ENCODE measurements at regions not wholly inside any gene's neighbourhood (a gene's known extent, or its start where the extent isn't known, plus 50 kb on each side); places are given as distances from the start of the nearest gene placed in this dataset.

DNA sequence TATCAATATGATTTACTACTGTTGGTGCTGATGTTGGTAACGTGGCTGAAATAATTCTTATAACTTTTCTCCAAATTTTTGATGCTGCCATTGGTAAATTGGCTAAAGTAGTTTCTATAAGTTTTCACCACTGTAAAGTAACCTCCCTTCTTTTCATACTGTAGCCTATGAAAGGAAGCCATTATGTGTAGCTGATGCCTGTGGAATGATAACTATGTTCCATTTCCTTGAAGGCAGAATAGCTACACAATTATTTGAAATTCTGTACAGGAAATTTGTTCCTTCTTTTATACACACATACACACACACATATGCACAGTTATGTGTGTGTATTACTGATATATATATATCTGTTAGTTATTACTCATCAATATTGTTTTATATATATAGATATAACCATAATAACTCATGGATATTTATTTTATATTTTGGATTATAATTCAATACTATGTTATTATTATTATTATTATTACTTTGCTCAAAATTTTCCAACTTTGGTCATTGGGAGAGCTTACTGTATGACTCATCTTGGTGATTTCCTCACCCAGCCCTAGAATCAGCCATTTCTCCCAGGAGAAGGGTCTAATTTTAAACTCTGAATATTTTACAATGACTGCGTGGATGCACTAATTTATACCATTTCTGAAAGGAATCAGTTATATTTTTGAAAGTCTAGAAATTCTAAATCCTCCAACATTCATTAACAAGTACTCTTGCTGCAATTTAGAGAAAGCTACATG is 1677.7 kb downstream of the SUCLG1 start:
- 23% methylated on average over 2 of the region's 2 CpGs for WGBS (ENCODE audit: missing lambda C conversion rate)
- ChIA-PET POLR2A (no interaction called here), CTCF (no interaction called here)
- DNase-seq (ENCODE audit: low read depth in 1 of 2, low spot score in 1 of 2), result no peak
- Histone ChIP-seq H3K9me3 (peaks cover 10% of the 10 kb centered on the region; the same call in 2 of the 3 replicates), H3K4me3 (no peak overlapping the region), H3K27ac (no peak overlapping the region), H3K4me2 (no peak overlapping the region), H3K4me1 (no peaks in the 10 kb centered on the region)
- no peak for ATAC-seq
- no peak for TF ChIP-seq ATOH8 (CRISPR knock-in tag; IDR thresholded peaks at IDR 0.05; ENCODE audit: low read depth)
- FAIRE-seq, result no peak

DNA sequence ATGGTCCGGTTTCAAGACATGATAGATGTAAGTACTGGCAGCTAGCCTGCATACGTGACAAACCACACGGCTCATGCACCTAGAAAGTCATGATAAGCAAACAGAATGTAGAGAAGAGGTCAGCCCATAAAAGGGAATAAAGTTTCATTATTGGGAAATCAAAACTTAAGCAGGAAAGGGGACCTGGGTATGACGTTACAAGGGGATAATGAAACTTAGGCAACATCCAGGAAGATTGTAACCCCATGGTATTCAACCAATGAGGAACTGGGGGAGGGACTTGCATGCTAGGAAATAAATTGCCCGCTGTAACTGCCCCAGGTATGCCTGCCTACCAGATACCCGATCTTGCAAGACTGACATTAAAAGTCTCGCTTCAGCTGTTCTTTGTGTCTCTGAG is 1679.0 kb downstream of the SUCLG1 start:
- ATAC-seq, result no peak
- Histone ChIP-seq H3K27ac (no peak overlapping the region), H3K4me2 (peak overlapping the region; percentile 2; the same call in 1 of the 3 replicates), H3K4me3 (no peak overlapping the region), H3K9me3 (peaks cover 10% of the 10 kb centered on the region; the same call in 2 of the 3 replicates), H3K4me1 (no peaks in the 10 kb centered on the region)
- FAIRE-seq, result no peak
- 26% methylated on average over 7 of the region's 7 CpGs for WGBS (ENCODE audit: missing lambda C conversion rate)
- POLR2A ChIA-PET, result no interaction called here
- peak in 1 of 2 experiments; percentile 35 for DNase-seq (ENCODE audit: low read depth in 1 of 2, low spot score in 1 of 2)
- CTCF ChIA-PET, result interaction anchor here (0.7 kb wide), 1 partner anchor 11 kb away, joined by 3 read pairs; no protein-coding TSS in a partner anchor
- TF ChIP-seq HDAC2 (IDR thresholded peaks at IDR 0.05) (no peak), FOSB (CRISPR knock-in tag; IDR thresholded peaks at IDR 0.05) (no peak), BCL3 (IDR thresholded peaks at IDR 0.05) (no peak), ZC3H11A (IDR thresholded peaks at IDR 0.05) (no peak), SMC3 (IDR thresholded peaks at IDR 0.05) (no peak), JUNB (IDR thresholded peaks at IDR 0.05) (no peak), JUN (IDR thresholded peaks at IDR 0.05) (no peak), RFX5 (IDR thresholded peaks at IDR 0.05) (no peak), SREBF2 (IDR thresholded peaks at IDR 0.05) (no peak), CBX8 (IDR thresholded peaks at IDR 0.05) (no peak), ATOH8 (CRISPR knock-in tag; IDR thresholded peaks at IDR 0.05; ENCODE audit: low read depth) (no peak), POLR2A (IDR thresholded peaks at IDR 0.05; ENCODE audit: low read length) (no peak), FOXS1 (CRISPR knock-in tag; IDR thresholded peaks at IDR 0.05) (no peak), PBX3 (IDR thresholded peaks at IDR 0.05) (no peak), MAFK (IDR thresholded peaks at IDR 0.05; ENCODE audit: partially characterized antibody) (no peak)
- TF ChIP-seq, protein P1, sequence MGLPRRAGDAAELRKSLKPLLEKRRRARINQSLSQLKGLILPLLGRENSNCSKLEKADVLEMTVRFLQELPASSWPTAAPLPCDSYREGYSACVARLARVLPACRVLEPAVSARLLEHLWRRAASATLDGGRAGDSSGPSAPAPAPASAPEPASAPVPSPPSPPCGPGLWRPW (IDR thresholded peaks at IDR 0.05), result no peak

DNA sequence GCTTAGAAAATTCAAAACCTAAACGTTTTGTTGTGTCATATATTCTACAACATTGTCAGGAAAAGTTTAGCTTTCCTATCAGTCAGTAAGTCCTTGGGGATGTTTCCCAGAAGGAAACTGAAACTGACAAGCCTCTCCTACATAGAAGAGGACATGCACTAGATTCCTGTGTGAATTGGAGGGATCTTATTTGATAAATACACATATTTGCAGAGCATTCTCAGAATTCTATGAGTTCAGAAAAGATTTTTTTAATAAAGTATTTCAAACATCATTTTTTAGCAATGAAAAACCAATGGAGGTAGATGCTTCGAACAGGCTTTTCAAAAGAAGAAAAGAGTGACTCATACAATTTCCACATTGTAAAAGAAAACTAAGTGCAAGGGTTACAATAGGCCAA is 1706.7 kb downstream of the SUCLG1 start:
- H3K4me3 ChIP-seq, result no peak overlapping the region
- no peak for TF ChIP-seq HOXA7 (CRISPR knock-in tag; IDR thresholded peaks at IDR 0.05)
- TF ChIP-seq EP300 (IDR thresholded peaks at IDR 0.05), result no peak
- TF ChIP-seq ZNF302 (CRISPR knock-in tag; IDR thresholded peaks at IDR 0.05), result no peak
- TF ChIP-seq NFE2L2 (conservative IDR thresholded peaks at IDR 0.05; ENCODE audit: low read length), result no peak
- no peak for TF ChIP-seq ZC3H11A (IDR thresholded peaks at IDR 0.05)
- TF ChIP-seq SMC3 (IDR thresholded peaks at IDR 0.05), result no peak
- no peak for TF ChIP-seq ELK1 (IDR thresholded peaks at IDR 0.05; ENCODE audit: low read depth, low read length)
- TF ChIP-seq NR3C1 (IDR thresholded peaks at IDR 0.05), result no peak
- TF ChIP-seq JUN (IDR thresholded peaks at IDR 0.05), result no peak
- TF ChIP-seq FOSB (CRISPR knock-in tag; IDR thresholded peaks at IDR 0.05), result no peak
- no peak for TF ChIP-seq EHF (CRISPR knock-in tag; IDR thresholded peaks at IDR 0.05)
- no peak for TF ChIP-seq POLR2A (IDR thresholded peaks at IDR 0.05; ENCODE audit: low read length)
- no peak for TF ChIP-seq BCL3 (IDR thresholded peaks at IDR 0.05)
- TF ChIP-seq ATOH8 (CRISPR knock-in tag; IDR thresholded peaks at IDR 0.05; ENCODE audit: low read depth), result no peak
- FAIRE-seq (no peak), ATAC-seq (no peak), DNase-seq (ENCODE audit: low read depth in 1 of 2, low spot score in 1 of 2) (no peak)
- POLR2A ChIA-PET, result no interaction called here
- CTCF ChIA-PET, result no interaction called here
- 2% methylated on average over 2 of the region's 2 CpGs for WGBS (ENCODE audit: missing lambda C conversion rate)
- H3K4me2 ChIP-seq, result no peak overlapping the region
- H3K27ac ChIP-seq, result no peak overlapping the region
- no peaks in the 10 kb centered on the region for H3K4me1 ChIP-seq
- peaks cover 32% of the 10 kb centered on the region; the same call in 2 of the 3 replicates for H3K9me3 ChIP-seq
